ENCODE measurements at regions not wholly inside any gene's neighbourhood (a gene's known extent, or its start where the extent isn't known, plus 50 kb on each side); places are given as distances from the start of the nearest gene placed in this dataset.

- TF ChIP-seq CGGBP1 (CRISPR knock-in tag; IDR thresholded peaks at IDR 0.05) = no peak
Measured at GRCh38 chr6:140346428-140346827, 972.0 kb upstream of the CITED2 start (continued).

GRCh38 chr6:140345935-140346334 is 971.5 kb upstream of the CITED2 start:
- WGBS (ENCODE audit: insufficient coverage, low coverage, missing lambda C conversion rate) = 41% methylated on average over 3 of the region's 3 CpGs
- no peak overlapping the region for H3K27ac ChIP-seq (ENCODE audit: extremely low read depth, low read depth, low read length)
- no peak overlapping the region for H3K4me3 ChIP-seq
- ChIA-PET POLR2A (interaction anchor here (0.9 kb wide), 1 partner anchor 21 kb away, joined by 3 read pairs; no protein-coding TSS in a partner anchor), CTCF (ENCODE audit: low intra/inter-chr PET ratio) (no interaction called here)
- intact Hi-C loops (cut with micrococcal nuclease) = no loop called here
- in situ Hi-C loops (cut with MboI) = no loop called here
- DNase-seq (ENCODE audit: extremely low read depth in 1 of 4, low spot score in 3 of 4) (no peak), ATAC-seq (no peak), FAIRE-seq (no peak)
- H3K9ac ChIP-seq (ENCODE audit: insufficient read depth in 1 of 2, low read depth in 2 of 2, low read length in 2 of 2) = no peak overlapping the region
- no peaks in the 10 kb centered on the region for H3K4me1 ChIP-seq (replicated peaks in 1 of 2; ENCODE audit: control insufficient read depth in 2 of 2, insufficient read depth in 2 of 2, low read length in 2 of 2)
- H3K9me1 ChIP-seq (ENCODE audit: control insufficient read depth, insufficient read depth, low read length) = no peaks in the 10 kb centered on the region
- H3K36me3 ChIP-seq (ENCODE audit: control insufficient read depth, insufficient read depth, low read length) = no peaks in the 10 kb centered on the region
- BruUV-seq (replicated peaks) = no TSS peak
- no peaks in the 10 kb centered on the region for H3K27me3 ChIP-seq (ENCODE audit: control insufficient read depth in 2 of 2, insufficient read depth in 2 of 2, low read length in 2 of 2)
- H3K4me2 ChIP-seq (ENCODE audit: insufficient read depth, low read length) = no peak overlapping the region
- no peak overlapping the region for H2AFZ ChIP-seq (ENCODE audit: low read depth, low read length)
- H3K79me2 ChIP-seq (ENCODE audit: control insufficient read depth, insufficient read depth, low read length) = no peaks in the 10 kb centered on the region
- no peaks in the 10 kb centered on the region for H3K9me3 ChIP-seq (replicated peaks; ENCODE audit: control insufficient read depth, insufficient read depth, low read depth, low read length)
- no peaks in the 10 kb centered on the region for H4K20me1 ChIP-seq (replicated peaks; ENCODE audit: control insufficient read depth, insufficient read depth, low read length)
- TF ChIP-seq ZZZ3 (IDR thresholded peaks at IDR 0.05) = no peak
- TF ChIP-seq MBD1 (CRISPR knock-in tag; IDR thresholded peaks at IDR 0.05) = no peak
- no peak for TF ChIP-seq POU5F1 (IDR thresholded peaks at IDR 0.05; ENCODE audit: borderline replicate concordance, low read depth, low read length, partially characterized antibody)
- TF ChIP-seq MTA1 (IDR thresholded peaks at IDR 0.05; ENCODE audit: borderline replicate concordance) = no peak
- no peak for TF ChIP-seq RBM34 (IDR thresholded peaks at IDR 0.05; ENCODE audit: borderline replicate concordance, insufficient read depth, low read length)
- no peak for TF ChIP-seq CEBPG (CRISPR knock-in tag; IDR thresholded peaks at IDR 0.05)
- TF ChIP-seq CEBPG (tag; conservative IDR thresholded peaks at IDR 0.05 in 1 of 2, IDR thresholded peaks at IDR 0.05 in 1 of 2) = no peak
- no peak for TF ChIP-seq ZNF589 (CRISPR knock-in tag; IDR thresholded peaks at IDR 0.05; ENCODE audit: low read depth)
- TF ChIP-seq MAFK (IDR thresholded peaks at IDR 0.05; ENCODE audit: low read length) = no peak
- TF ChIP-seq PRMT5 (CRISPR knock-in tag; IDR thresholded peaks at IDR 0.05) = no peak
- no peak for TF ChIP-seq TRIM24 (IDR thresholded peaks at IDR 0.05)
- no peak for TF ChIP-seq CREB1 (IDR thresholded peaks at IDR 0.05)
- no peak for TF ChIP-seq CREB1 (CRISPR knock-in tag; IDR thresholded peaks at IDR 0.05)
- no peak for TF ChIP-seq KAT8 (IDR thresholded peaks at IDR 0.05; ENCODE audit: low read depth)
- no peak for TF ChIP-seq ZC3H8 (IDR thresholded peaks at IDR 0.05)
- no peak for TF ChIP-seq ZNF551 (CRISPR knock-in tag; IDR thresholded peaks at IDR 0.05)
- TF ChIP-seq CREB5 (CRISPR knock-in tag; IDR thresholded peaks at IDR 0.05) = no peak
- no peak for TF ChIP-seq RAD51 (IDR thresholded peaks at IDR 0.05; ENCODE audit: borderline replicate concordance, low read depth)
- TF ChIP-seq NKRF (IDR thresholded peaks at IDR 0.05; ENCODE audit: borderline replicate concordance) = no peak

All from K562 (cell line).